ENCODE measurements at regions not wholly inside any gene's neighbourhood (a gene's known extent, or its start where the extent isn't known, plus 50 kb on each side); places are given as distances from the start of the nearest gene placed in this dataset.

- TF ChIP-seq EP300 (IDR thresholded peaks at IDR 0.05) (no peak), CTCF (IDR thresholded peaks at IDR 0.05) (no peak), POLR2AphosphoS5 (IDR thresholded peaks at IDR 0.05) (no peak)
These were observed 1121.6 kb upstream of the AMELY start for GRCh38 chrY:8033200-8033599.

Data from gastroesophageal sphincter (tissue), 3 donors.